ENCODE measurements at regions not wholly inside any gene's neighbourhood (a gene's known extent, or its start where the extent isn't known, plus 50 kb on each side); places are given as distances from the start of the nearest gene placed in this dataset.
A peak's percentile ranks its signal among the peaks of the same experiment; 100 is the strongest.
"Not testable (repeated sequence)": the region's sequence is repeated elsewhere in the genome, so short reads cannot be mapped to it uniquely, and the experiment has no call there.

DNA sequence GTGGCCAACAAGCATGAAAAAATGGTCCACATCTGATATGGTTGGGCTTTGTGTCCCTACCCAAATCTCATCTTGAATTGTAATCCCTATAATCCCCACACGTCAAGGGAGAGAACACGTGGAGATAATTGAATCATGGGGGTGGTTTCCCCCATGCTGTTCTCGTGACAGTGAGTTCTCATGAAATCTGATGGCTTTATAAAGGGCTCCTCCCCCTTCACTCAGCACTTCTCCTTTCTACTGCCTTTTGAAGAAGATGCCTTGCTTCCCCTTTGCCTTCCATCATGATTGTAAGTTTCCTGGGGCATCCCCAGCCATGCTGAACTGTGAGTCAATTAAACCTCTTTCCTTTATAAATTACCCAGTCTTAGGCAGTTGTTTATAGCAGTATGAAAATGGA, 304.6 kb downstream of the RPAP3 start:
- H3K4me3 Mint-ChIP-seq; DNase-seq (ENCODE audit: low spot score); H3K27ac Mint-ChIP-seq; POLR2A ChIA-PET; ATAC-seq; H3K4me1 Mint-ChIP-seq; CTCF ChIA-PET; H3K27me3 Mint-ChIP-seq (ENCODE audit: low read depth): not testable (repeated sequence)
- Mint-ChIP-seq H3K9me3 (peaks cover 23% of the 10 kb centered on the region), H3K36me3 (peaks cover 12% of the 10 kb centered on the region)

- TF ChIP-seq FOXP1 (CRISPR knock-in tag; IDR thresholded peaks at IDR 0.05; ENCODE audit: borderline replicate concordance) (no peak), MXD4 (CRISPR knock-in tag; IDR thresholded peaks at IDR 0.05; ENCODE audit: borderline replicate concordance) (no peak), ETV6 (CRISPR knock-in tag; IDR thresholded peaks at IDR 0.05) (no peak), ZBTB43 (CRISPR knock-in tag; IDR thresholded peaks at IDR 0.05) (no peak), ZNF232 (CRISPR knock-in tag; IDR thresholded peaks at IDR 0.05) (no peak), GTF2I (CRISPR knock-in tag; conservative IDR thresholded peaks at IDR 0.05) (no peak), SP1 (CRISPR knock-in tag; conservative IDR thresholded peaks at IDR 0.05) (no peak), ZNF121 (CRISPR knock-in tag; IDR thresholded peaks at IDR 0.05) (no peak), IRF2 (CRISPR knock-in tag; IDR thresholded peaks at IDR 0.05; ENCODE audit: borderline replicate concordance, low read depth) (no peak), JAZF1 (CRISPR knock-in tag; IDR thresholded peaks at IDR 0.05) (no peak), ZNF671 (CRISPR knock-in tag; IDR thresholded peaks at IDR 0.05) (no peak)
- TF ChIP-seq, protein P1, sequence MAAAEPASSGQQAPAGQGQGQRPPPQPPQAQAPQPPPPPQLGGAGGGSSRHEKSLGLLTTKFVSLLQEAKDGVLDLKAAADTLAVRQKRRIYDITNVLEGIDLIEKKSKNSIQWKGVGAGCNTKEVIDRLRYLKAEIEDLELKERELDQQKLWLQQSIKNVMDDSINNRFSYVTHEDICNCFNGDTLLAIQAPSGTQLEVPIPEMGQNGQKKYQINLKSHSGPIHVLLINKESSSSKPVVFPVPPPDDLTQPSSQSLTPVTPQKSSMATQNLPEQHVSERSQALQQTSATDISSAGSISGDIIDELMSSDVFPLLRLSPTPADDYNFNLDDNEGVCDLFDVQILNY (CRISPR knock-in tag; IDR thresholded peaks at IDR 0.05): no peak
- TF ChIP-seq, protein P2, sequence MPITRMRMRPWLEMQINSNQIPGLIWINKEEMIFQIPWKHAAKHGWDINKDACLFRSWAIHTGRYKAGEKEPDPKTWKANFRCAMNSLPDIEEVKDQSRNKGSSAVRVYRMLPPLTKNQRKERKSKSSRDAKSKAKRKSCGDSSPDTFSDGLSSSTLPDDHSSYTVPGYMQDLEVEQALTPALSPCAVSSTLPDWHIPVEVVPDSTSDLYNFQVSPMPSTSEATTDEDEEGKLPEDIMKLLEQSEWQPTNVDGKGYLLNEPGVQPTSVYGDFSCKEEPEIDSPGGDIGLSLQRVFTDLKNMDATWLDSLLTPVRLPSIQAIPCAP (CRISPR knock-in tag; IDR thresholded peaks at IDR 0.05): no peak
- ChIA-PET POLR2A (no interaction called here), CTCF (no interaction called here)
- Mint-ChIP-seq H3K4me1 (0 out of 2 replicates have a peak, but pooled peaks cover 3% of the 10 kb centered on the region), H3K36me3 (peaks cover 12% of the 10 kb centered on the region), H3K27me3 (ENCODE audit: low read depth) (no peaks in the 10 kb centered on the region; the same call in 1 of the 2 replicates), H3K27ac (no peak overlapping the region), H3K9me3 (peaks cover 21% of the 10 kb centered on the region), H3K4me3 (no peak overlapping the region)
- ATAC-seq: no peak
- no peak for DNase-seq (ENCODE audit: low spot score)
These were observed 305.6 kb downstream of the RPAP3 start for GRCh38 chr12:47400266-47400665.

GRCh38 chr12:47397664-47398281, 308.1 kb downstream of the RPAP3 start:
- ATAC-seq: peak; percentile 92
- DNase-seq (ENCODE audit: low spot score): no peak
- ChIA-PET CTCF (interaction anchor here (0.6 to 2.9 kb wide), 15 partner anchors 9 to 378 kb away, joined by 3 to 49 read pairs (median 4); no protein-coding TSS in a partner anchor), POLR2A (no interaction called here)
- Mint-ChIP-seq H3K36me3 (peaks cover 12% of the 10 kb centered on the region), H3K4me1 (peaks cover 16% of the 10 kb centered on the region), H3K9me3 (peaks cover 21% of the 10 kb centered on the region), H3K27me3 (ENCODE audit: low read depth) (no peaks in the 10 kb centered on the region), H3K4me3 (no peak overlapping the region), H3K27ac (no peak overlapping the region)
- TF ChIP-seq NFYB (CRISPR knock-in tag; conservative IDR thresholded peaks at IDR 0.05; ENCODE audit: low read depth) (no peak), JUN (CRISPR knock-in tag; IDR thresholded peaks at IDR 0.05) (no peak), USF1 (CRISPR knock-in tag; IDR thresholded peaks at IDR 0.05) (no peak), STAT6 (CRISPR knock-in tag; conservative IDR thresholded peaks at IDR 0.05; ENCODE audit: low read depth) (no peak), NFATC4 (CRISPR knock-in tag; IDR thresholded peaks at IDR 0.05) (no peak), NR1H2 (CRISPR knock-in tag; IDR thresholded peaks at IDR 0.05) (no peak), NR3C1 (CRISPR knock-in tag; conservative IDR thresholded peaks at IDR 0.05; ENCODE audit: low read depth) (no peak), MLX (CRISPR knock-in tag; IDR thresholded peaks at IDR 0.05) (no peak), ZNF263 (CRISPR knock-in tag; IDR thresholded peaks at IDR 0.05; ENCODE audit: low read depth) (no peak)

Data from WTC11 (cell line).